ENCODE measurements at regions not wholly inside any gene's neighbourhood (a gene's known extent, or its start where the extent isn't known, plus 50 kb on each side); places are given as distances from the start of the nearest gene placed in this dataset.

- TF ChIP-seq CTCF (IDR thresholded peaks at IDR 0.05; ENCODE audit: extremely low read depth, low read depth, low read length), result no peak
- no peak overlapping the region for H3K4me2 ChIP-seq (ENCODE audit: insufficient read depth, low read length)
- H3K9me3 ChIP-seq (ENCODE audit: low read depth, low read length), result no peaks in the 10 kb centered on the region
Observed at GRCh38 chr9:117826837-117827236, 122.6 kb downstream of the TLR4 start.

GRCh38 chr9:117827456-117827855 is 123.3 kb downstream of the TLR4 start:
- H3K36me3 ChIP-seq (ENCODE audit: insufficient read depth, low read length), result no peaks in the 10 kb centered on the region

More at GRCh38 chr9:117826837-117827236, 122.6 kb downstream of the TLR4 start:
- Histone ChIP-seq H3K27me3 (ENCODE audit: insufficient read depth, low read length) (no peaks in the 10 kb centered on the region), H3K27ac (ENCODE audit: low read depth, low read length) (no peak overlapping the region), H3K36me3 (ENCODE audit: insufficient read depth, low read length) (no peaks in the 10 kb centered on the region), H4K20me1 (ENCODE audit: insufficient read depth, low read length) (no peaks in the 10 kb centered on the region), H3K4me1 (ENCODE audit: insufficient read depth, low read length) (no peaks in the 10 kb centered on the region), H3K79me2 (ENCODE audit: insufficient read depth, low read length) (no peaks in the 10 kb centered on the region), H2AFZ (ENCODE audit: low read length) (no peak overlapping the region), H3K4me3 (ENCODE audit: insufficient read depth, low read length) (no peak overlapping the region)
- DNase-seq (ENCODE audit: insufficient read length, low spot score, missing footprints), result no peak

GRCh38 chr9:117828466-117828865 is 124.3 kb downstream of the TLR4 start:
- Histone ChIP-seq H3K4me3 (ENCODE audit: insufficient read depth, low read length) (no peak overlapping the region), H3K79me2 (ENCODE audit: insufficient read depth, low read length) (no peaks in the 10 kb centered on the region), H3K4me2 (ENCODE audit: insufficient read depth, low read length) (no peak overlapping the region), H2AFZ (ENCODE audit: low read length) (no peak overlapping the region), H3K9me3 (ENCODE audit: low read depth, low read length) (no peaks in the 10 kb centered on the region), H3K4me1 (ENCODE audit: insufficient read depth, low read length) (no peaks in the 10 kb centered on the region), H3K36me3 (ENCODE audit: insufficient read depth, low read length) (no peaks in the 10 kb centered on the region), H3K27me3 (ENCODE audit: insufficient read depth, low read length) (no peaks in the 10 kb centered on the region), H4K20me1 (ENCODE audit: insufficient read depth, low read length) (no peaks in the 10 kb centered on the region), H3K27ac (ENCODE audit: low read depth, low read length) (no peak overlapping the region)
- no peak for DNase-seq (ENCODE audit: insufficient read length, low spot score, missing footprints)
- TF ChIP-seq CTCF (IDR thresholded peaks at IDR 0.05; ENCODE audit: extremely low read depth, low read depth, low read length), result no peak

More at GRCh38 chr9:117827456-117827855, 123.3 kb downstream of the TLR4 start:
- Histone ChIP-seq H2AFZ (ENCODE audit: low read length) (no peak overlapping the region), H3K27me3 (ENCODE audit: insufficient read depth, low read length) (no peaks in the 10 kb centered on the region), H3K79me2 (ENCODE audit: insufficient read depth, low read length) (no peaks in the 10 kb centered on the region), H3K27ac (ENCODE audit: low read depth, low read length) (no peak overlapping the region), H3K9me3 (ENCODE audit: low read depth, low read length) (no peaks in the 10 kb centered on the region), H3K4me1 (ENCODE audit: insufficient read depth, low read length) (no peaks in the 10 kb centered on the region), H3K4me2 (ENCODE audit: insufficient read depth, low read length) (no peak overlapping the region), H3K4me3 (ENCODE audit: insufficient read depth, low read length) (no peak overlapping the region), H4K20me1 (ENCODE audit: insufficient read depth, low read length) (no peaks in the 10 kb centered on the region)
- no peak for TF ChIP-seq CTCF (IDR thresholded peaks at IDR 0.05; ENCODE audit: extremely low read depth, low read depth, low read length)
- DNase-seq (ENCODE audit: insufficient read length, low spot score, missing footprints), result no peak

DNA sequence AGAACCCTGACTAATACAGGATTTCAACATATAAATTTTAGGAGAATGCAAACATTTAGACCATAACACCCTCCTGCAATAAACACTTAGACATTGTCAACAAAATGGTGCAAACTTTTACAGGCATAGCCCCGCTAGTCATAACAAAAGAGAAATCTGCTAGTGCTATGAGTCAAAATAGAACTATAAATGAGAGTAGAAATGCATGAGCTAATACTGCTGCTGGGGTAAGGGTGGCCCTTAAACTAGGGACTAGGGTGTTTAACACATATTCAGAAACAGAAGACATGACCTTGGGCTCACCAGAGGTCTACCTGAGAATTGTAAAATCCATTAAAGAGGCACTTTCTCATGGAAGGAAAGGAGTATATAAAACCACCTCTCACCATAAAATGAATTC is 131.6 kb downstream of the TLR4 start:
- DNase-seq (ENCODE audit: insufficient read length, low spot score, missing footprints), result no peak
- no peak for TF ChIP-seq CTCF (IDR thresholded peaks at IDR 0.05; ENCODE audit: extremely low read depth, low read depth, low read length)
- Histone ChIP-seq H3K4me2 (ENCODE audit: insufficient read depth, low read length) (no peak overlapping the region), H3K9me3 (ENCODE audit: low read depth, low read length) (no peaks in the 10 kb centered on the region), H2AFZ (ENCODE audit: low read length) (no peak overlapping the region), H4K20me1 (ENCODE audit: insufficient read depth, low read length) (no peaks in the 10 kb centered on the region), H3K4me1 (ENCODE audit: insufficient read depth, low read length) (no peaks in the 10 kb centered on the region), H3K36me3 (ENCODE audit: insufficient read depth, low read length) (no peaks in the 10 kb centered on the region), H3K79me2 (ENCODE audit: insufficient read depth, low read length) (no peaks in the 10 kb centered on the region), H3K4me3 (ENCODE audit: insufficient read depth, low read length) (no peak overlapping the region), H3K27ac (ENCODE audit: low read depth, low read length) (no peak overlapping the region), H3K27me3 (ENCODE audit: insufficient read depth, low read length) (no peaks in the 10 kb centered on the region)
